ENCODE measurements at regions not wholly inside any gene's neighbourhood (a gene's known extent, or its start where the extent isn't known, plus 50 kb on each side); places are given as distances from the start of the nearest gene placed in this dataset.

GRCh38 chr4:31290836-31291235, 570.7 kb downstream of the PCDH7 start:
- ATAC-seq: no peak
- H3K79me2 ChIP-seq (ENCODE audit: insufficient read depth, low read length): no peaks in the 10 kb centered on the region
- TF ChIP-seq FOSL1 (IDR thresholded peaks at IDR 0.05; ENCODE audit: low read depth) (no peak), TCF7L2 (IDR thresholded peaks at IDR 0.05; ENCODE audit: borderline replicate concordance, extremely low read depth, insufficient read depth, insufficient read length) (no peak), ATF3 (IDR thresholded peaks at IDR 0.05) (no peak)
- no peaks in the 10 kb centered on the region for H4K20me1 ChIP-seq (ENCODE audit: insufficient read depth)
- POLR2A ChIA-PET: no interaction called here
- H3K4me2 ChIP-seq (ENCODE audit: low read length): no peak overlapping the region
- no peak overlapping the region for H3K9ac ChIP-seq (ENCODE audit: low read length)
- H3K36me3 ChIP-seq (ENCODE audit: control insufficient read depth in 1 of 2, insufficient read depth in 2 of 2, low read length in 2 of 2): no peaks in the 10 kb centered on the region
- H3K9me2 ChIP-seq (ENCODE audit: insufficient read depth): no peaks in the 10 kb centered on the region
- no peak overlapping the region for H3K27ac ChIP-seq (ENCODE audit: low read depth, low read length)
- BruUV-seq (replicated peaks): no TSS peak
- CTCF ChIA-PET: no interaction called here
- RAD21 ChIA-PET (ENCODE audit: low non-redundant PET in 1 of 2, low total read pairs in 2 of 2, uncharacterized antibody in 2 of 2, unreplicated experiment in 2 of 2): no interaction called here
- no peaks in the 10 kb centered on the region for H3K4me1 ChIP-seq (ENCODE audit: control insufficient read depth in 1 of 2, insufficient read depth in 2 of 2, low read length in 2 of 2)
- H3K4me3 ChIP-seq (replicated peaks in 1 of 2; ENCODE audit: low read depth in 1 of 2, low read length in 2 of 2): no peak overlapping the region
- DNase-seq (ENCODE audit: low read depth, low spot score): no peak
- H3K9me3 ChIP-seq (ENCODE audit: control insufficient read depth in 1 of 2, insufficient read depth in 1 of 2, low read depth in 1 of 2, low read length in 2 of 2): 0 out of 4 replicates have a peak, but pooled peaks cover 0 to 6% of the 10 kb centered on the region in 2 experiments
- intact Hi-C loops (cut with micrococcal nuclease): no loop called here
- H2AFZ ChIP-seq (ENCODE audit: low read depth, low read length, poor library complexity, severe bottlenecking): peak overlapping the region; percentile 50
- no peaks in the 10 kb centered on the region for H3K27me3 ChIP-seq (ENCODE audit: insufficient read depth, low read length)

GRCh38 chr4:31291238-31291637, 571.1 kb downstream of the PCDH7 start:
- Histone ChIP-seq H2AFZ (ENCODE audit: low read depth, low read length, poor library complexity, severe bottlenecking) (peak overlapping the region; percentile 50), H3K9me3 (ENCODE audit: control insufficient read depth in 1 of 2, insufficient read depth in 1 of 2, low read depth in 1 of 2, low read length in 2 of 2) (0 out of 4 replicates have a peak, but pooled peaks cover 0 to 6% of the 10 kb centered on the region in 2 experiments), H3K27ac (ENCODE audit: low read depth, low read length) (no peak overlapping the region), H3K79me2 (ENCODE audit: insufficient read depth, low read length) (no peaks in the 10 kb centered on the region), H3K9ac (ENCODE audit: low read length) (no peak overlapping the region), H4K20me1 (ENCODE audit: insufficient read depth) (no peaks in the 10 kb centered on the region), H3K4me2 (ENCODE audit: low read length) (no peak overlapping the region), H3K4me3 (replicated peaks in 1 of 2; ENCODE audit: low read depth in 1 of 2, low read length in 2 of 2) (no peak overlapping the region), H3K36me3 (ENCODE audit: control insufficient read depth in 1 of 2, insufficient read depth in 2 of 2, low read length in 2 of 2) (no peaks in the 10 kb centered on the region), H3K9me2 (ENCODE audit: insufficient read depth) (no peaks in the 10 kb centered on the region), H3K27me3 (ENCODE audit: insufficient read depth, low read length) (no peaks in the 10 kb centered on the region), H3K4me1 (ENCODE audit: control insufficient read depth in 1 of 2, insufficient read depth in 2 of 2, low read length in 2 of 2) (no peaks in the 10 kb centered on the region)
- ATAC-seq (no peak), DNase-seq (ENCODE audit: low read depth, low spot score) (no peak)
- CTCF ChIA-PET: no interaction called here
- POLR2A ChIA-PET: no interaction called here
- intact Hi-C loops (cut with micrococcal nuclease): no loop called here
- RAD21 ChIA-PET (ENCODE audit: low non-redundant PET in 1 of 2, low total read pairs in 2 of 2, uncharacterized antibody in 2 of 2, unreplicated experiment in 2 of 2): no interaction called here
- BruUV-seq (replicated peaks): no TSS peak
- no peak for TF ChIP-seq CTCF (IDR thresholded peaks at IDR 0.05 in 2 of 3, conservative IDR thresholded peaks at IDR 0.05 in 1 of 3; ENCODE audit: borderline replicate concordance in 1 of 3, insufficient read depth in 1 of 3, low read depth in 2 of 3, low read length in 2 of 3)
- no peak for TF ChIP-seq YY1 (IDR thresholded peaks at IDR 0.05; ENCODE audit: extremely low read depth, insufficient replicate concordance, low read depth, low read length)
- TF ChIP-seq ZNF274 (IDR thresholded peaks at IDR 0.05; ENCODE audit: low read depth, low read length): no peak
- TF ChIP-seq RAD21 (IDR thresholded peaks at IDR 0.05; ENCODE audit: low read depth): no peak
- TF ChIP-seq ZFX (IDR thresholded peaks at IDR 0.05): no peak
- TF ChIP-seq CBX3 (IDR thresholded peaks at IDR 0.05; ENCODE audit: low read depth): no peak
- TF ChIP-seq EZH2 (IDR thresholded peaks at IDR 0.05): no peak
- TF ChIP-seq FOSL1 (IDR thresholded peaks at IDR 0.05; ENCODE audit: low read depth): no peak
- TF ChIP-seq ATF3 (IDR thresholded peaks at IDR 0.05): no peak
- TF ChIP-seq SIN3A (IDR thresholded peaks at IDR 0.05; ENCODE audit: low read depth): no peak
- TF ChIP-seq SP1 (IDR thresholded peaks at IDR 0.05; ENCODE audit: low read depth): no peak
- no peak for TF ChIP-seq SRF (IDR thresholded peaks at IDR 0.05; ENCODE audit: low read depth)
- TF ChIP-seq REST (IDR thresholded peaks at IDR 0.05; ENCODE audit: low read depth): no peak
- TF ChIP-seq POLR2A (IDR thresholded peaks at IDR 0.05; ENCODE audit: borderline replicate concordance, extremely low read depth, insufficient read depth, insufficient read length): no peak
- no peak for TF ChIP-seq TCF7L2 (IDR thresholded peaks at IDR 0.05; ENCODE audit: borderline replicate concordance, extremely low read depth, insufficient read depth, insufficient read length)
- TF ChIP-seq EGR1 (IDR thresholded peaks at IDR 0.05; ENCODE audit: low read depth): no peak

All from HCT116 (cell line).